Left lobe of liver (tissue), 2 donors: ENCODE measurements at regions not wholly inside any gene's neighbourhood (a gene's known extent, or its start where the extent isn't known, plus 50 kb on each side); places are given as distances from the start of the nearest gene placed in this dataset.

ENCODE experiments used
- ATAC-seq: fragments of 200-7000 bp; cut with Tn5 transposase; one replicate; pipeline ENCODE4 v1.9.1; 2020; ENCODE audit warnings: mild to moderate bottlenecking, moderate library complexity
- DNase-seq: peaks from one replicate; pipeline ENCODE4 v3.0.0-alpha.2; 2020; ENCODE audit warnings: low spot score
- donor health status: DM: no; HTN: no; CAD: no; lungs with moderate emphysema.
- donor health status: DM: no; HTN: yes; CAD: no.

DNA sequence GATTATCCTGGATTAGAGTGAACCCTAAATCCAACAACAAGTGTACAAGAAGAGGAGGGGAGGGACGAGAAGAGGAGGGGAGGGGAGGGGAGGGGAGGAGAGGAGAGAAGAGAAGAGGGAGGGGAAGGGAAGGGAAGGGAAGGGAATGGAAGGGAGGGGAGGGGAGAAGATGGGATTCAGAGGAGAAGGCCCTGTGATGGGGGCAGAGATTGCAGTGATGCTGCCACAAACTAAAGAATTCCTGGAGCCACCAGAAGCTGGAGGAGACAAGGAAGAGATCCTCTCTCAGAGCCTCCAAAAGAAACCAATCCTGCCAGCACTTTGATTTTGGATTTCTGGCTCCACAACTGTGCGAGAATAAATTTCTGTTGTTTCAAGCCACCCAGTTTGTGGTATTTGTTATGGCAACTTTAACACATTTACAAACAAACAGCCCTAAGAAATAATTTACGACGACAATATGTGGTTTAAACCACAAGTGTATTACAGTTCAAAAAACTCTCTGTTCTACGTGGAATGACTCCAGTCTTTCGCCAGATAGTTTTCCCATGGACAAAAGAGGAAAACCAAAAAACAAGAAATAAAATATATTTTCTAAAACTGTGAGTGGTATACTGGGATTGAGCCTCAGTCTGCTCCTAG is 235.4 kb downstream of the HDGFL1 start:
- no peak for DNase-seq
- ATAC-seq: no peak

DNA sequence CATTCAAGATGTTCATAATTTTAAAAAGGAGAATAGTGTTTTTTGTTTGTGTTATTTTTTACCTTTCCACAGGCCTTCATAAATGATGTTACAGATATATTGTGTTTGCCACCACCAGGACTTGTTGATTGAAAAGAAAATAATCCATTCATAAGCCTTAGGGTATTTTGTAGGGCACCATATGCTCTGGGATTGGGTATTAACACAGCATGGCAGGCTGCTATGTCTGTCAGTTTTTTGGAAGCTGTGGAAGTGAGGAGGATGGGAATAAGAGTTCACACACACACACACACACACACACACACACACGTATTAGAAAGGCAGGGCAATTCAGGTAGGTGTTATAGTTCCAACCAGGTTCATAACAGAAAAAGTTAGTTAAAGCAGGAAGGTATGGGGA is 237.9 kb downstream of the HDGFL1 start:
- DNase-seq: no peak
- no peak for ATAC-seq

DNA sequence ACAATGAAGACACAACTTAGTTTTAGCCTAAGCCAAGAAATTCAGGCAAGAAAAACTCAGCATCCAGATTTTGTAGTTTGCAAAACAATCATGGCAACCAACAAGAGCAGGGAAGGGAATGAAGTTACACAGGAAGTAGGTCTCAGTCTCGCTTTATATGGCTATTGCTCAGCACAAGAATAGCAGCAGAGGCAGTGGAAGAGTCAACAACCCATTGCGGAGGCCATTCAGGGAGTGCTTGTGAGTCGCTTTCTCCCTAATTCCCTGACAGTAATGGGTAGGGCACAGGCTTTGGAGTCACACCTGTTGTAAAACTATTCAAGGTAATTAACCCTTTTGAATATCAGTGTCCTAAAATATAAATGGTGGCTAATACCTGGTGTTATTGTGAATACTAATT is 238.5 kb downstream of the HDGFL1 start:
- ATAC-seq (no peak), DNase-seq (no peak)

DNA sequence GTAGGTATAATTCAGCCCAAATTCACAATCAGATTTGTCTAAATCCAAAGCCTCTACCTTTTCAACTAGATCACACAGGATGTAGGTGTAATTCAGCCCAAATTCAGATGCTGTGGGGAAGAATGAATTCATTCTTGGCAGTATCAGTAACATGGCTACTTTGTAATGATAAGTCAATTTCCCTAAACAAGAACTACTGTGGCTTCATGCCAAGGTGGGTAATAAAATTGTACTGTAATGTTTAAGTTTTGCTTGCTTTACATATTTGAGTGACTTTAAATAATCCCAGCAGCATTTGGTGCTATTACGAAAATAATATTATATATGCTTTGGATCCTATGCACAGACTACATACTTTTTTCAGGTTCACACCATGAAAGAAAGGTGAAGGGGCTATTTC is 239.1 kb downstream of the HDGFL1 start:
- ATAC-seq: no peak
- no peak for DNase-seq

DNA sequence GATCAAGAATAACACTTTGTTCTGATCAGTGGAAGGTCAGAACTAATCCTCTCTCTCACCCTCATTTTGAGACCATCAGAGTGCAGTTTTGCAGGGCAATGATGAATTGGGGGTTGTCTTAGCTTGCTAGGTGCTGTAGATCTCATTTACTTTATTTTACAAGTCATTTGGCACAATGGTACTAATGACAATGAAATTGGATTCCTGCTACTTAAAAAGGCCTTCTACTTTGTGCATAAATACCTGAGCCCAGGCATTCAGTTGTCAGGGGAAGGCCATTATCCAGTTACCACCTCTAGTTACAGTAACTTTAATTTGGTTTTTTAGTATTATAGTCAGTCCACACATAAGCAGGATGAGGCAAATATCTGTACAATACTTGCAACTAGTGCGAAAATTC is 240.0 kb downstream of the HDGFL1 start:
- ATAC-seq (no peak), DNase-seq (no peak)

DNA sequence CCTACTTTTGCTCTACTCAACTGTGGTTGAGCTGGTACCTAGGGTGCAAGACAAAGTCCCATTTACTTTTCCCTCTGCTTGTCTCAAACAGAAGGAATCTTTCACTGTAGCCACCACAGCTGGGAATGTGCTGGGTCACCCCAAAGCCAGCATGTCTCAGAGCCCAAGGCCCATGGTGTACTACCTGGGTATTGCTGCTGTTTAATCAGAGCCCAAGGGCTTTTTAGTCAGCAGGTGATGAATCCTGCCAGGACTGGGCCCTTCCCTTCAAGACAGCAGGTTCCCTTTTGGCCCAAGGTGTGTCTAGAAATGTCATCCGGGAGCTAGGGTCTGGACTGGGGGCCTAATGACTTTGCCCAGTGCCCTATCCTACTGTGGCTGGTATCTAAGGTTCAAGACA is 249.8 kb downstream of the HDGFL1 start:
- ATAC-seq (no peak), DNase-seq (no peak)

DNA sequence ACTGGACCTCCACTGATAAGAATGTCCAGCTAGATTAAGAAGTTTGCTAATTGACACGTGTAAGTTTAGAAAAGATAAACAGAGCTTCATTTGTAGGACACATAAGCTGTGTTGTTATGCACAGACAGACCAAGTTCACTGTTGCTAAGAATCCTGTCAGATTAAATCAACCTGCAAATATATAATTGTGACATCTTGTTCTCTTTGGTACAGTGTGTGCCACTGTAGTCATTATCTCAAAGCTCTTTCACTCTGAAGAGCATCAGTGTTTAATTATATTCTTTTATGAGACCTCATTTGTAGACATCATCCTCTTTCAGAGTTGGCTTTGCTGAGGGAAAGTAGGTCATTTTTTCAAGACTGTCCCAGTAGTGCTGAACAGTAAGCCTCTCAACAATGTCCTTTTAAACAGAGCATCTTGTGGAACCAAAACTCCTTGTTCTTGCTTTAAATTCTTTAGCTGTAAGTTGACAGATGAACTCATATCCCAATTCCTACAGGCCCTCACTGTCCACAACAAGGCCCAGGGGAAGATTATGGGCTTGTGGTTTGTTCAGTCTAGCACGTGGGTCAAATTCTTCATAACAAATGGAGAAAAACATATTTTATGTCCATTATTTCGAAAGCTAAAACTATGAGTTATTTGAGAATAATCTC is 252.4 kb downstream of the HDGFL1 start:
- DNase-seq (no peak), ATAC-seq (no peak)

DNA sequence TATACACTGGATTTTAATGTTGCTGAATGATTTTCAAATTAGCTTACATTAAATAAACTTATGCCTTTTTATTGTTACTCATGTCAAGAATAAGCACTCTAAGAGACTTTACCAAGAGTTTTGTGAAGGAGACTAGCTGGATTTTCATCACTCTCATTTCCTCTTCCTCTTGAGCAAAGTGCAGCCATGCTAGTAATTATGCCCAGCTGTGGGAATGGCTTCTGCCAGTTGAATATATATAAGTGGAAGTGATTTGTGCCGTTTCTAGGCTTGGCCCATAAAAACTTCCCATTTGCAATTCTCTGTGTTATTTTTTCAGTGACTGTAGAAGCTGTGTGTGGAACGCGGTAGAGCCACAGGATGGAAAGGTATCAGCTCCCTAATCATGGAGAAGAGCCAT is 255.8 kb downstream of the HDGFL1 start:
- ATAC-seq (no peak), DNase-seq (no peak)

DNA sequence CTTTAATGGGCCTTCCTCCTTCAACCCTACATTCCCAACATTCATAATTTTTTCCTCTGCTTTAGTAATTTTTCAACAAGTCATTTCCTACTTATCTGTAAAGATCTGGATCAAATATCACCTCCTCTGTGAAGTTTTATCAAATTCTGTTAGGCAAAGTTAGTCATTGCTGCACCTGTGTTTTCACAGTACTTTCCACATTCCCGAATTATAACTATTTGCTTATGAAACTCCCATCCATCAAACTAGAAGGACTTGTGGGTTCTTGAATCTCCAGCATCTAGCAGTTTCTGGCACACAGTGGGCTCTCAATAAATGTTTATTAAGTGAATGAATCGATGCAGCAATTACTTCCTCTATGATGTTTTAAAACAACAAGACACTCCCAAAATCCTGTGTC is 257.6 kb downstream of the HDGFL1 start:
- no peak for DNase-seq
- ATAC-seq: no peak

DNA sequence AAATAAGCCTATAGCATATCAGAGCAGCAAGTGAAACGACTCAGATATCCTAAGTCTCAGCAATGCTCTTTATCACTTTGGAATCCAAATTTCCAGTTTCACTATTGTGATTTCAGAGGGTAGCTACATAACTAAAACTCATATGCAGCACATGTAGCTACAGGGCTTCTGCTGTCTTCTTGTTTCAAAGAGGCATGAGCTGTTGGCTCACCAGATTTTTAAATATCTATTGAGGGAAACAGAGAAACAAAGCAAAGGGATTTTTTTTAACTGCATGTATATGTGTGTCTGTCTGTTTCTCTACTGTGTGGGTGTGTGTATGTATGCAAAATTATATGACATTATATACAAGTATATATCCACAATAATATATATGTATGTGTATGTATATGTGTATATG is 258.4 kb downstream of the HDGFL1 start:
- DNase-seq: no peak
- no peak for ATAC-seq

DNA sequence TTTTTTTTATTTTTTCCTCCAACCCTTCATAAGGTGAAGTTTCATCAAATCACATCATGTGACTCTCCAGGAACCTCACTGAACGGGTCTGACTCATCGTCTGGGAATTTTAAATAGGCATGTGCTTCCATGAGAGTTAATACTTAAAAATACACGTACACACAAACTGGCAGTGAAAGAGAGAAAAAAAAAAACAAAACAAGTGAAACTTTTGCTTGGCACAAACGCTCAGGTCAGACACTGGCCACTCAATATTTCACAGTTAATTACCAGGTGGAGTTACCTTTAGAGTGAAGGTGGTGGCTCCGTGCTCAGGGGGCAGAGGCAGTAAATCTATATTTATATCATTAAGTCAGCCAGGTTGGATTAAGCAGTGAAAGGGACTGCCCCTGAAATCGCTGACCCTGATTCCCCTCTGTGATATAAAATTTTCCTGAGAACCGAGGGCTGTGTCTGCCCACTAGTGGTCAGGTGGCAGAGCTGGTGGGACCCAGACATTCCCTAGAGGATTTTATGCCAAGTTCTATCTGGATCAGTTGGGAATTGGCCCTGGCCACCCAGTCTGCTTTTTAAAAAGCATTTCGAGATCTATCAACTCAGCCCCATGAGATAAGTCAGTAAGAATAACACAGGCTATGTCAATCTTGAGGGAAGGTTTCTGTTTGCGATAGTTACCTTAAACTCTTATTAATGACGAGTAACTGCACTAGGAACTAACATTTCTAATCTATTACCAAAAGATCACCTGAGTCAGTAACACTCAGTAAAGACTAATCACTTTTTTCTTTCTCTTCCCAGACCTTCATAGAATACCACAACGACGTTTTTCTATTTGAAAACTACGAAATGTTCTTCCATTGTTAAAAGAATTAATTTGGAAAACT is 259.1 kb downstream of the HDGFL1 start:
- ATAC-seq (peak; percentile 95), DNase-seq (peak; percentile 51)

DNA sequence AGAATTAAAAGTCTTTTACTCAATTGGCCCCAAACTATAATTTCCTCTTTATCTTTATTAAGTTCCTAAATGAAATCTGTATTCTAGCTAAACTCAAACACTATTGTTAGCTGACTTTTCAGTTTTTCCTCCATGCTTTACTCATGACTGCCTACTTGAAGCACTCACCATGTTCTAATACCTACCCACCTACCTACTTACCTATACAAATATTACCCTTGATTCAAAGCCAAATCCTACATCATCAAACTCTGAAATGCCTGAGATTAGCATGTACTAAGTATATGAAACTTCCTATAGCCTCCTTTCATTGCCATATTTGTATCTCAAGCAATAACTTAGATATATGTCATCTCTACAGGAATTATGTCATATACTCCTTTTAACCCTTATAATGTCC is 259.7 kb downstream of the HDGFL1 start:
- no peak for DNase-seq
- no peak for ATAC-seq

DNA sequence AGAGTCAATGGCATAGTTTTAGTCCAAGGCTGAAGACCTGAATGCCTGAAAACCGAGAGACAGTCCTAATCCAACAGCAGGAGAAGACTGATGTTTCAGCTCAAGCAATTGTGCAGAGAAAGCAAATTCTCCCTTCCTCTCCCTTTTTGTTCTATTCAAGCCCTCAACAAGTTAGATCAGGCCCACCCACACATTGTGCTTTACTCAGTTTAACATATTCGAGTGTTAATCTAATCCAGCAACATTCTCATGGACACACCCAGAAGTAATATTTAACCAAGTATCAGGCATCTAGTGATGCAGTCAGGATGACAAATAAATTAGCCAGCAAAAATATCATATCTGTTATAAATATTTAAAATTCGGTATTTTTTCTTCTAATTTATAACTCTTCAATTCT is 261.1 kb downstream of the HDGFL1 start:
- ATAC-seq: no peak
- no peak for DNase-seq

DNA sequence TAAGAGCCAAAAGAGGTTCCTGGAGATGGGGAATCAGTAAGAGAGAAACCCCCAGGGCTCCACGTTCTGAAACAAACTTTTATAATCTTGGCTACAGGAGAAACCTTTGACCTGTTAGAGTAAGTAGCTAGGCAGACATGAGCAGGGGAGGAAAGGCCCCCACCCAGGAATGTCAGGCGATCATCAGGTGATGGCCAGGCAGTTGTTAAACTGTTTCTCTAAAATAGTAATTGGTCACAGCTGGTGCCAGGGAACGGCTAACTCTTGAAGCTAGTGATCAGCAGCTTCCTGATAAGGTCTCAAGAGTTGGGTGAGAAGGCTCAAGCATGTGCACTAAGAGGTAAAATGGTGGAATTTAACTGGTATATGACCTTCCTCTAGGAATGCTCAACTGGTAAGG is 263.8 kb downstream of the HDGFL1 start:
- DNase-seq (no peak), ATAC-seq (no peak)

DNA sequence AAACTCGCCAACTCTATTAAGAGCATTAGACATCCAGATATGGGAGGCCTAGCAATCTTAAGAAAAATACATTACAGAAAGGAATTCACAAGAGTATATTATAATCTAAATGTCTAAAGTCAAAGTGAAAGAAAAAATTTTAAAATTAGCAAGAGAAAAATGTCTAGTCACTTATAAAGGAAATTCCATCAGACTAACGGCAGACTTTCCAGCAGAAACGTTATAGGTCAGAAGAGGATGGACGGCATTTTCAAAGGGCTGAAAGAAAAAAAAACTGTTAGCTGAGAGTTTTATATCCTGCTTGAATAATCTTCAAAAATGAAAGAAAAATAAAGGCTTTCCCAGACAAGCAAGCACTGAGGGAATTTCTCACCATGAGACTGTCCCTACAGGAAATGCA is 269.0 kb downstream of the HDGFL1 start:
- ATAC-seq (no peak), DNase-seq (no peak)

DNA sequence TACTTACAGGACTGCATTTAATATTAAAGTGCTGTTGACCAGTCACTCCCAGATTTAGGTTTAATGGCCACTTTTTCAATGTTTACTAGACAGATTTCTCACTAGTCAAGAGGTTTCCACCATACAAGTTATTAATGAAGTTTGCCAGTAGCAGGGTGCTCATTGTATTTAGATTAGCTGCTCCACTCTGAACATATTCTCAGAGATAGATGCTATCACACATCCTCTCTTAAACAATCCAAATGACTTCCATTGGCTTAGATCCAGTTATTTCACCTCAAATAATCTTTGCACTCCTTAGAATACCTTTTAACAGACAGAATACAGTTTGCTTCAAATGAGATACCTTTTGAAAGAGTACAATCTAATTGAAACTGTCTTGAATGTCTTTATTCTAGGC is 276.1 kb downstream of the HDGFL1 start:
- DNase-seq: no peak
- no peak for ATAC-seq

DNA sequence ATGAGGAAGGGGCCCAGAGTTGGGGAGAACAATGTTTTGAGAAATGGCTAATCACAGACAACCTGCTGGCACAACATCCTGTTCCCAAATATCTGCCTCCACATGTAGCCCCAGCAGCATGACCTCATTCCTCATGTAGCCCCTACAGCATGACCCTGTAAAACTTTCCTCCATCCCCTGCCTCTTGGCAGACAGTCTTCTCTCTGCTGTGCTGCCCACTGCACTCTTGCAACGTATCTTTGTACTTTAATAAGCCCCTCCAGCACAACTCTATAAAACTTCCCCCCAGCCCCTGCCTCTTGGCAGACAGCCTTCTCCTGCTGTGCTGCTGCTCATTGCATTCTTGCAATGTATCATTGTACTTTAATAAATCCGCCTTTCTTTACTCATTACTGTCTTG is 278.8 kb downstream of the HDGFL1 start:
- ATAC-seq: no peak
- DNase-seq: no peak

DNA sequence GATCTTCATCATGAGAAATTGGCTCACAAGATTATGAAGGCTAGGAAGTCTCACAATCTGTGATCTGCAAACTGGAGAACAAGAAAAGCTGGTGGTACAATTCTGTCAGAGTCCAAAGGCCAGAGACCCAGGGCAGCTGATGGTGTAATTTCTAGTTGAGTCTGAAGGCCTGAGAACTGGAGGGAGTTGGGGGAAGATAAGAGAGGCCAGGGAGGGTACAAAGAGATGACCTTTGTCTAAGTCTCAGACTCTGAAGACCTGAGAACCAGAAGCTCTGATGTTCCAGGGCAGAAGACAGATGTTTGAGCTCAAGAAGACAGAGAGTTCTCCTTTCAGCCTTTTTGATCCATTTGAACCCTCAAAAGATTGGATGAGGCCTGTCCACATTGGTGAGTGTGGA is 280.6 kb downstream of the HDGFL1 start:
- ATAC-seq (no peak), DNase-seq (no peak)

DNA sequence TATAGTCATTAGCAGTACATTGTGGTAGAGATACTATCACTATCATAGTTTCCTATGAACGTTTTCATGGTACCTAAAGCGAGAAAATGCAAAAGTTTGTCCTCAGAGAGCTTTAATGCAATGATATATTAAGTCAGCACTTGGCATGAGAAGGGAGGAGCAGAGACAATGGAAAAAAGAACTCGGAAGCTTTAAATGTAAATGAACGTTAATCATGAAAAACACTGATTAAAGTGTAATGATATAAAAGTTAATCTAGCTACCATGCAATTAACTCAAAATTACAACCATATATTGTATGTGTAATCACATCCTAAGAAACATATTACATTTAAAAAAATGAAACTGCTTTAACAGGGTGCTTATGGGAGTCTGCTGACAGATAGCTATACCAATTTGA is 282.7 kb downstream of the HDGFL1 start:
- DNase-seq (no peak), ATAC-seq (no peak)

DNA sequence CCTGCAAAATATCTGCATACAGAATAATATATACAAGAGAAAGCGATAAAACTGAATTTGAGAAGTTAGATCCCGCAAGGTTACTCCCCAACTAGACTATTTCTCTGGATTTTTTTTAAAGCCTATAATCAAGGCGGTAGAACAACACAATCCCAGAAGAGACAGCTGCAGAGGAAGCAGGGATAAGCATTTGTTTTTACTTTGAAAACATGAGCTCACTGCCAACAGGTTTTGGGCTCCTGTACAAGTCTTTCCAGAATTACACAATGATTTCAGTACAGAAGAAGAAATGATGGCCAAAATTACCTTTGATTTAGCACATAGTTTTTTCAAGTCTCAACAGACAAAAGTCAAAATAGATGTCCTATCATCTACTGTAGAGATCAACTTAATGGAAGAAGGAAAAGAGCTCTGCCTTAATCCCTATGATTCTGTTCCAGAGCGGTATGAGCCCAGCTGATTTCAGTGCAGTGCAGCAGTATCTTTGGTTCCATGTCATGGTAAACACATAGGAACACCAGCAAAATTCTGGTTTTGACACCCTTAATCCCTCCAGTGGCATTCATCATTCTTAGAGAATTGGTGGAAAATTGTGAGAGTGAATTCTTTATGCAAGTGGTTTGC is 304.3 kb downstream of the HDGFL1 start:
- ATAC-seq (no peak), DNase-seq (no peak)

DNA sequence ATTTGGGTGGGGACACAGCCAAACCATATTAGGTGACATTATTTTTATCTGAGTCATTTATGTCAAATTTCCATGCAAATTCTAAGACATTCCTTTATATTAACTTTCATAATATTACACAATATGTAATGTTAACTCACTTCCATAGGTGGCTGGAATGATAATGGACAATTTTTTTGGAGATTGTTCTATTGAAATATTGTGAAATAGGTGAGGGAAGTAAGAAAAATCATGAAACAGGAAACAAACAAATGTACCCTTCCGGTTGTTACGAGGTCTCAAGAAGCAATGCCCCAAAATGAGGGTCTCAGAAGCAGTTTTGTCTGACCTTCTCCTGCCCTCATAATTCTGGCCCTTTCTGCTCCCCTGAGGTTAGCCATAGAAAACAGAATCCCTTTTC is 306.5 kb downstream of the HDGFL1 start:
- DNase-seq (no peak), ATAC-seq (no peak)

DNA sequence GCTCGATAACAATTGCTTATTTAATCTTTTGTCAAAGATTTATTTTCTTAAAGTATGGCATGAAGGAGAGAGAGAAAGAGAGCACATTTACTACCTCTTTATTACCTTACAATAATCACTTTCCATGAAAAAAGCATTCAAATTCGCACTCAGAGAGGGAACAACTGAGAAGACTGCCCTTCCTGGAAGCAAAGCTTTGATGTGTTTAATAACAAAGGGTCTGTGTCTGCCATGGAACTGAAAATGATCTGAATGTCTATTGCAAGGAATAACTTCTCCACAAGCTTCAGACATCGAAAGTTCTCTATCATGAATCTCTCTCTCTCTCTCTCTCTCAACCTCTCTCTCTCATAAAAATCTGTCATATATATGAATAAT is 308.9 kb downstream of the HDGFL1 start:
- ATAC-seq (no peak), DNase-seq (no peak)
